Trophoblast cell (in vitro differentiated cells and primary cell): ENCODE measurements at regions not wholly inside any gene's neighbourhood (a gene's known extent, or its start where the extent isn't known, plus 50 kb on each side); places are given as distances from the start of the nearest gene placed in this dataset.

Experiments
- DNase-seq, 2 donors: peaks; one replicate each; pipeline ENCODE4 v3.0.0-alpha.2; 2016
- H2AFZ ChIP-seq: 2 replicates; pipeline ENCODE4 v1.6.1; 2013; ENCODE audit warnings: low read length, moderate library complexity, mild to moderate bottlenecking; ENCODE audit not compliant: insufficient read depth, poor library complexity
- H2AK5ac ChIP-seq: 2 replicates; pipeline ENCODE4 v1.6.1; 2013; ENCODE audit warnings: mild to moderate bottlenecking, low read length
- H2BK120ac ChIP-seq: 2 replicates; pipeline ENCODE4 v1.6.1; 2013; ENCODE audit warnings: low read length, mild to moderate bottlenecking, moderate library complexity; ENCODE audit not compliant: insufficient read depth, poor library complexity
- H2BK12ac ChIP-seq: 2 replicates; pipeline ENCODE4 v1.6.1; 2013; ENCODE audit warnings: mild to moderate bottlenecking, low read length, moderate library complexity
- H2BK5ac ChIP-seq: 2 replicates; pipeline ENCODE4 v1.6.1; 2013; ENCODE audit warnings: low read length, low read depth, moderate library complexity, mild to moderate bottlenecking; ENCODE audit not compliant: poor library complexity
- H3K14ac ChIP-seq: 2 replicates; pipeline ENCODE4 v1.6.1; 2013; ENCODE audit warnings: mild to moderate bottlenecking, low read length
- H3K18ac ChIP-seq: 2 replicates; pipeline ENCODE4 v1.6.1; 2013; ENCODE audit warnings: mild to moderate bottlenecking, low read length
- H3K23ac ChIP-seq: 2 replicates; pipeline ENCODE4 v1.6.1; 2013; ENCODE audit warnings: low read length
- H3K27ac ChIP-seq: 2 replicates; pipeline ENCODE4 v1.5.1; 2013; ENCODE audit warnings: low read depth, mild to moderate bottlenecking, inconsistent platforms, low read length, moderate library complexity
- H3K27me3 ChIP-seq: 2 replicates; pipeline ENCODE4 v1.6.1; 2013; ENCODE audit warnings: inconsistent platforms, mild to moderate bottlenecking, low read length, moderate library complexity; ENCODE audit not compliant: insufficient read depth
- H3K36me3 ChIP-seq, 2 experiments: 1 replicate in 1 of 2; 2 replicates in 1 of 2; pipeline ENCODE4 v1.6.1; 2013; ENCODE audit warnings: low read length in 2 of 2, mild to moderate bottlenecking in 2 of 2, moderate library complexity in 1 of 2; ENCODE audit not compliant: insufficient read depth in 2 of 2, control insufficient read depth in 1 of 2
- H3K4ac ChIP-seq: 2 replicates; pipeline ENCODE4 v1.6.1; 2013; ENCODE audit warnings: low read depth, mild to moderate bottlenecking, low read length, moderate library complexity
- H3K4me1 ChIP-seq, 2 experiments: 1 replicate in 1 of 2; 2 replicates in 1 of 2; pipeline ENCODE4 v1.6.1; 2013; ENCODE audit warnings: low read length in 2 of 2, mild to moderate bottlenecking in 2 of 2, moderate library complexity in 1 of 2; ENCODE audit not compliant: insufficient read depth in 2 of 2, control insufficient read depth in 1 of 2
- H3K4me2 ChIP-seq: 2 replicates; pipeline ENCODE4 v1.6.1; 2013; ENCODE audit warnings: inconsistent platforms, mild to moderate bottlenecking, low read length, moderate library complexity
- H3K4me3 ChIP-seq: 2 replicates; pipeline ENCODE4 v1.5.1; 2013; ENCODE audit warnings: mild to moderate bottlenecking, low read depth, low read length, inconsistent platforms
- H3K79me1 ChIP-seq: one replicate; pipeline ENCODE4 v1.6.1; 2013; ENCODE audit warnings: low read length
- H3K79me2 ChIP-seq: 2 replicates; pipeline ENCODE4 v1.6.1; 2013; ENCODE audit warnings: low read length, mild to moderate bottlenecking; ENCODE audit not compliant: control insufficient read depth, insufficient read depth, poor library complexity
- H3K9ac ChIP-seq: 2 replicates; pipeline ENCODE4 v1.6.1; 2013; ENCODE audit warnings: mild to moderate bottlenecking, low read length
- H3K9me3 ChIP-seq: 2 replicates; pipeline ENCODE4 v1.6.1; 2013; ENCODE audit warnings: low read depth, mild to moderate bottlenecking, control low read depth, inconsistent platforms, low read length; ENCODE audit not compliant: insufficient read depth
- H4K12ac ChIP-seq: 2 replicates; pipeline ENCODE4 v1.6.1; 2013; ENCODE audit warnings: low read depth, mild to moderate bottlenecking, low read length, moderate library complexity
- H4K8ac ChIP-seq: 2 replicates; pipeline ENCODE4 v1.6.1; 2013; ENCODE audit warnings: low read depth, mild to moderate bottlenecking, low read length, moderate library complexity
- H4K91ac ChIP-seq: one replicate; pipeline ENCODE4 v1.6.1; 2013; ENCODE audit warnings: low read depth, mild to moderate bottlenecking, low read length, moderate library complexity
- WGBS: extraction: QIAGEN DNeasy Blood & Tissue Kit; methylation state at CpG from one replicate; pipeline ENCODE4 v1.1.7; 2013; ENCODE audit warnings: missing lambda C conversion rate; ENCODE audit not compliant: insufficient read length, insufficient coverage; ENCODE audit errors: extremely low coverage; 5-methylcytosine and 5-hydroxymethylcytosine counted together

- Histone ChIP-seq H3K4me2 (no peak overlapping the region), H2AK5ac (no peak overlapping the region), H3K79me2 (no peaks in the 10 kb centered on the region), H3K18ac (no peak overlapping the region), H3K14ac (no peak overlapping the region), H4K8ac (no peak overlapping the region), H3K27me3 (no peaks in the 10 kb centered on the region), H2BK120ac (no peak overlapping the region), H3K9me3 (peaks cover 4% of the 10 kb centered on the region), H3K36me3 (no peaks in the 10 kb centered on the region), H3K23ac (no peak overlapping the region), H4K12ac (no peak overlapping the region), H3K4me1 (no peaks in the 10 kb centered on the region), H3K4ac (no peak overlapping the region), H3K27ac (no peak overlapping the region), H3K79me1 (no peaks in the 10 kb centered on the region), H2BK5ac (no peak overlapping the region), H3K4me3 (no peak overlapping the region), H2AFZ (no peak overlapping the region), H2BK12ac (no peak overlapping the region), H3K9ac (no peak overlapping the region), H4K91ac (no peak overlapping the region)
- WGBS, result no CpG with 5 or more reads among the region's 8 CpGs
- DNase-seq, result no peak
Observed at GRCh38 chr3:127450331-127450730, 140.2 kb downstream of the TPRA1 start.

- H4K91ac ChIP-seq, result no peak overlapping the region
- WGBS, result no CpG with 5 or more reads among the region's 8 CpGs
- H4K12ac ChIP-seq, result no peak overlapping the region
- no peak overlapping the region for H2BK12ac ChIP-seq
- H3K36me3 ChIP-seq, result no peaks in the 10 kb centered on the region
- H3K27ac ChIP-seq, result no peak overlapping the region
- H3K4me2 ChIP-seq, result no peak overlapping the region
- no peak overlapping the region for H2AFZ ChIP-seq
- H3K4me1 ChIP-seq, result no peaks in the 10 kb centered on the region
- H2BK5ac ChIP-seq, result no peak overlapping the region
- H3K14ac ChIP-seq, result no peak overlapping the region
- H2AK5ac ChIP-seq, result no peak overlapping the region
- no peak overlapping the region for H3K4me3 ChIP-seq
- H3K27me3 ChIP-seq, result no peaks in the 10 kb centered on the region
- no peak overlapping the region for H2BK120ac ChIP-seq
- H3K79me1 ChIP-seq, result no peaks in the 10 kb centered on the region
- no peaks in the 10 kb centered on the region for H3K79me2 ChIP-seq
- no peak overlapping the region for H3K4ac ChIP-seq
- no peak overlapping the region for H3K18ac ChIP-seq
- H4K8ac ChIP-seq, result no peak overlapping the region
- H3K23ac ChIP-seq, result no peak overlapping the region
- no peak for DNase-seq
- H3K9ac ChIP-seq, result no peak overlapping the region
- peaks cover 4% of the 10 kb centered on the region for H3K9me3 ChIP-seq
Observed at GRCh38 chr3:127449486-127450212, 140.9 kb downstream of the TPRA1 start.

- H3K27ac ChIP-seq, result no peak overlapping the region
- H4K8ac ChIP-seq, result no peak overlapping the region
- no peak overlapping the region for H2BK12ac ChIP-seq
- H3K9me3 ChIP-seq, result peaks cover 4% of the 10 kb centered on the region
- no peak overlapping the region for H2AK5ac ChIP-seq
- no peaks in the 10 kb centered on the region for H3K4me1 ChIP-seq
- H3K4ac ChIP-seq, result no peak overlapping the region
- H2BK120ac ChIP-seq, result no peak overlapping the region
- H3K9ac ChIP-seq, result no peak overlapping the region
- H2BK5ac ChIP-seq, result no peak overlapping the region
- H3K23ac ChIP-seq, result no peak overlapping the region
- H2AFZ ChIP-seq, result no peak overlapping the region
- DNase-seq, result no peak
- no peak overlapping the region for H3K4me3 ChIP-seq
- no CpG with 5 or more reads among the region's 3 CpGs for WGBS
- no peak overlapping the region for H4K12ac ChIP-seq
- H4K91ac ChIP-seq, result no peak overlapping the region
- H3K79me1 ChIP-seq, result no peaks in the 10 kb centered on the region
- no peaks in the 10 kb centered on the region for H3K79me2 ChIP-seq
- H3K4me2 ChIP-seq, result no peak overlapping the region
- H3K18ac ChIP-seq, result no peak overlapping the region
- H3K36me3 ChIP-seq, result no peaks in the 10 kb centered on the region
- H3K14ac ChIP-seq, result no peak overlapping the region
- no peaks in the 10 kb centered on the region for H3K27me3 ChIP-seq
Observed at GRCh38 chr3:127448671-127449070, 141.9 kb downstream of the TPRA1 start.

DNA sequence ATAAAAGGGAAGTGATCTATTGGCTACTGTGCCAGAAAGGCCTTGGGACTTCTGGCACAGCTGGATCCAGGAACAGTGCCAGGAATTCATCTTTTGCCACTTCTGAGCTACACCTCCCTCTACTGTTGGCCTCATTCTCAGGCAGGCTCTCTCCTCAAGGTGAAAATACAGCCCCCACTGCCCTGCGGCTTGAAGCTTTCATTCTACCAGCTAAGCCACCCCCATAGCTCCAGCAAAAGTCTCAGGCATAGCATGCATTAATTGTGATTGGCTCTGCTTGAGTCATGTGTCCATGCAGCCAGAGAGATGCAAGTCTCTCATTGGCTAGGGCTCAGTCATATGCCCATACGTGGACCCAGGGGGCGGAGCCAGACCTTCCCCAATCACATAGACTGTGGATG, 142.4 kb downstream of the TPRA1 start:
- Histone ChIP-seq H3K36me3 (no peaks in the 10 kb centered on the region), H2BK12ac (no peak overlapping the region), H3K27me3 (no peaks in the 10 kb centered on the region), H2AK5ac (no peak overlapping the region), H4K91ac (no peak overlapping the region), H3K14ac (no peak overlapping the region), H3K18ac (no peak overlapping the region), H2BK5ac (no peak overlapping the region), H3K79me2 (no peaks in the 10 kb centered on the region), H2AFZ (no peak overlapping the region), H4K8ac (no peak overlapping the region), H3K4ac (no peak overlapping the region), H3K23ac (no peak overlapping the region), H3K9ac (no peak overlapping the region), H2BK120ac (no peak overlapping the region), H3K4me2 (no peak overlapping the region), H3K9me3 (peaks cover 7% of the 10 kb centered on the region), H3K27ac (no peak overlapping the region), H3K4me1 (no peaks in the 10 kb centered on the region), H3K79me1 (no peaks in the 10 kb centered on the region), H3K4me3 (no peak overlapping the region), H4K12ac (no peak overlapping the region)
- no peak for DNase-seq
- WGBS, result no CpG with 5 or more reads among the region's 3 CpGs
